HG02981 (cell line): ENCODE measurements at regions not wholly inside any gene's neighbourhood (a gene's known extent, or its start where the extent isn't known, plus 50 kb on each side); places are given as distances from the start of the nearest gene placed in this dataset.

ENCODE experiments used
- ATAC-seq: cut with Tn5 transposase; IDR thresholded peaks from one replicate; pipeline ENCODE4 v1.9.1; 2021; ENCODE audit warnings: mild to moderate bottlenecking, moderate library complexity; ENCODE audit not compliant: unreplicated experiment

- ATAC-seq = no peak
Measured at GRCh38 chr14:27077214-27077613, 479.4 kb upstream of the NOVA1 start.

GRCh38 chr14:27077710-27078109 is 479.9 kb upstream of the NOVA1 start:
- no peak for ATAC-seq

GRCh38 chr14:27078191-27078590 is 480.4 kb upstream of the NOVA1 start:
- no peak for ATAC-seq

- no peak for ATAC-seq
Measured at GRCh38 chr14:27079716-27080115, 481.9 kb upstream of the NOVA1 start.

- ATAC-seq = no peak
Measured at GRCh38 chr14:27085500-27085899, 487.7 kb upstream of the NOVA1 start.

- ATAC-seq = no peak
Measured at GRCh38 chr14:27090716-27091115, 492.9 kb upstream of the NOVA1 start.

- ATAC-seq = no peak
Measured at GRCh38 chr14:27091973-27092372, 494.1 kb upstream of the NOVA1 start.

- no peak for ATAC-seq
Measured at GRCh38 chr14:27096091-27096490, 498.3 kb upstream of the NOVA1 start.

GRCh38 chr14:27098451-27098850 is 500.6 kb upstream of the NOVA1 start:
- no peak for ATAC-seq

GRCh38 chr14:27114180-27114579 is 516.3 kb upstream of the NOVA1 start:
- ATAC-seq = no peak

- no peak for ATAC-seq
Measured at GRCh38 chr14:27123162-27123561, 525.3 kb upstream of the NOVA1 start.

- no peak for ATAC-seq
Measured at GRCh38 chr14:27127838-27128237, 530.0 kb upstream of the NOVA1 start.

- ATAC-seq = no peak
Measured at GRCh38 chr14:27134200-27134599, 536.4 kb upstream of the NOVA1 start.

GRCh38 chr14:27145170-27145569 is 547.3 kb upstream of the NOVA1 start:
- no peak for ATAC-seq

- ATAC-seq = no peak
Measured at GRCh38 chr14:27148143-27148542, 550.3 kb upstream of the NOVA1 start.

- ATAC-seq = no peak
Measured at GRCh38 chr14:27164139-27164538, 566.3 kb upstream of the NOVA1 start.

- ATAC-seq = no peak
Measured at GRCh38 chr14:27175489-27175888, 577.7 kb upstream of the NOVA1 start.

GRCh38 chr14:27181333-27181732 is 583.5 kb upstream of the NOVA1 start:
- ATAC-seq = no peak

- no peak for ATAC-seq
Measured at GRCh38 chr14:27184427-27184826, 586.6 kb upstream of the NOVA1 start.

GRCh38 chr14:27186048-27186447 is 588.2 kb upstream of the NOVA1 start:
- no peak for ATAC-seq

- no peak for ATAC-seq
Measured at GRCh38 chr14:27187136-27187535, 589.3 kb upstream of the NOVA1 start.

GRCh38 chr14:27190296-27190695 is 592.5 kb upstream of the NOVA1 start:
- ATAC-seq = no peak

- ATAC-seq = no peak
Measured at GRCh38 chr14:27199272-27199671, 601.4 kb upstream of the NOVA1 start.

GRCh38 chr14:27205036-27205435 is 607.2 kb upstream of the NOVA1 start:
- ATAC-seq = no peak
